H1 (cell line): ENCODE measurements at regions not wholly inside any gene's neighbourhood (a gene's known extent, or its start where the extent isn't known, plus 50 kb on each side); places are given as distances from the start of the nearest gene placed in this dataset.

Source experiments
- CTCF ChIA-PET: fragments of 300-600 bp; sonication (Branson Sonifier 250); formaldehyde crosslinking; loops from one replicate; lab custom pipeline; 2021; ENCODE audit not compliant: partially characterized antibody; lab: Charles Lee
- POLR2A ChIA-PET: fragments of 300-600 bp; sonication (Branson Sonifier 250); formaldehyde crosslinking; loops from one replicate; lab custom pipeline; 2021; ENCODE audit warnings: inconsistent platforms; ENCODE audit not compliant: partially characterized antibody; lab: Charles Lee
- DNase-seq, 2 experiments: peaks; one replicate each; pipeline versions ENCODE4 v3.0.0 to v3.0.0-alpha.2; 2010 to 2022; ENCODE audit warnings: low spot score in 2 of 2, low read depth in 1 of 2, mixed read lengths in 1 of 2
- FAIRE-seq: peaks from 2 replicates; lab custom pipeline; 2011; peaks lifted over from hg19 to GRCh38; lab: Jason Lieb, UNC
- H2AFZ ChIP-seq: 2 replicates; pipeline ENCODE4 v1.8.1; 2012; ENCODE audit warnings: low read length, inconsistent platforms
- H2AK5ac ChIP-seq: 2 replicates; pipeline ENCODE4 v1.6.1; 2013; ENCODE audit warnings: low read depth, low read length
- H2BK120ac ChIP-seq: replicated peaks from 2 replicates; pipeline ENCODE3; 2013; ENCODE audit warnings: low read depth, low read length, inconsistent platforms
- H2BK12ac ChIP-seq: 2 replicates; pipeline ENCODE4 v1.6.1; 2013; ENCODE audit warnings: low read depth, low read length
- H2BK15ac ChIP-seq: 2 replicates; pipeline ENCODE4 v1.6.1; 2013; ENCODE audit warnings: low read length
- H2BK20ac ChIP-seq: 2 replicates; pipeline ENCODE4 v1.6.1; 2013; ENCODE audit warnings: low read length
- H2BK5ac ChIP-seq: 2 replicates; pipeline ENCODE4 v1.6.1; 2013; ENCODE audit warnings: low read depth, low read length
- H3K14ac ChIP-seq: 2 replicates; pipeline ENCODE4 v1.6.1; 2013; ENCODE audit warnings: inconsistent platforms; ENCODE audit not compliant: insufficient read length
- H3K18ac ChIP-seq: 2 replicates; pipeline ENCODE4 v1.6.1; 2013; ENCODE audit warnings: low read length; ENCODE audit errors: extremely low read depth
- H3K23ac ChIP-seq: 2 replicates; pipeline ENCODE4 v1.6.1; 2013; ENCODE audit warnings: inconsistent platforms; ENCODE audit not compliant: insufficient read length
- H3K23me2 ChIP-seq: 2 replicates; pipeline ENCODE4 v1.6.1; 2013; ENCODE audit warnings: low read depth, low read length
- H3K27ac ChIP-seq: 2 replicates; pipeline ENCODE4 v1.6.1; 2011; ENCODE audit warnings: low read depth, low read length, inconsistent platforms
- H3K27me3 ChIP-seq, 4 experiments: replicated peaks in 1 of 4; 1 replicate in 1 of 4; 2 replicates in 3 of 4; pipeline versions ENCODE4 v1.6.1 to v1.8.1; 2011 to 2013; ENCODE audit warnings: low read length in 3 of 4, mild to moderate bottlenecking in 3 of 4, inconsistent platforms in 2 of 4, mixed read lengths in 2 of 4, moderate library complexity in 1 of 4; ENCODE audit not compliant: control insufficient read depth in 3 of 4, insufficient read depth in 3 of 4; ENCODE audit errors: extremely low read depth in 1 of 4
- H3K36me3 ChIP-seq, 4 experiments: 2 replicates each; pipeline versions ENCODE4 v1.6.1 to v1.8.1; 2011 to 2013; ENCODE audit warnings: mild to moderate bottlenecking in 4 of 4, low read length in 3 of 4, moderate library complexity in 2 of 4, control low read depth in 1 of 4, inconsistent platforms in 1 of 4; ENCODE audit not compliant: insufficient read depth in 4 of 4, control insufficient read depth in 2 of 4
- H3K4ac ChIP-seq: replicated peaks from 2 replicates; pipeline ENCODE3; 2013; ENCODE audit warnings: low read length, low read depth, mixed read lengths, inconsistent platforms; ENCODE audit not compliant: insufficient read length
- H3K4me1 ChIP-seq, 4 experiments: replicated peaks in 1 of 4; 1 replicate in 1 of 4; 2 replicates in 3 of 4; pipeline versions ENCODE4 v1.6.1 to v1.8.1; 2011 to 2013; ENCODE audit warnings: low read length in 3 of 4, inconsistent platforms in 2 of 4, mixed read lengths in 1 of 4; ENCODE audit not compliant: insufficient read depth in 4 of 4, control insufficient read depth in 3 of 4
- H3K4me2 ChIP-seq, 2 experiments: 2 replicates each; pipeline versions ENCODE4 v1.6.1 to v1.8.1; 2011 to 2013; ENCODE audit warnings: low read depth in 2 of 2, low read length in 2 of 2, control low read depth in 1 of 2, inconsistent platforms in 1 of 2, mild to moderate bottlenecking in 1 of 2; ENCODE audit not compliant: insufficient read depth in 1 of 2
- H3K4me3 ChIP-seq, 4 experiments: fragments of 200-600, 300-600 bp in 1 of 4; sonication (generic), shearing (Covaris generic), sonication (Bioruptor Twin) in 1 of 4; 2 replicates each; pipeline versions ENCODE4 v1.5.1 to v1.8.1; 2011 to 2016; ENCODE audit warnings: low read length in 4 of 4, low read depth in 3 of 4, control low read depth in 2 of 4, inconsistent platforms in 2 of 4, mild to moderate bottlenecking in 2 of 4, mixed read lengths in 1 of 4, moderate library complexity in 1 of 4; ENCODE audit not compliant: insufficient read depth in 2 of 4; ENCODE audit errors: extremely low read depth in 1 of 4
- H3K56ac ChIP-seq: replicated peaks from 2 replicates; pipeline ENCODE3; 2013; ENCODE audit warnings: low read depth, mild to moderate bottlenecking, mixed read lengths, low read length, inconsistent platforms; ENCODE audit not compliant: insufficient read length
- H3K79me1 ChIP-seq: 2 replicates; pipeline ENCODE4 v1.6.1; 2013; ENCODE audit warnings: low read depth, low read length, control low read depth
- H3K79me2 ChIP-seq, 2 experiments: 2 replicates each; pipeline versions ENCODE4 v1.6.1 to v1.8.1; 2012 to 2013; ENCODE audit warnings: low read length in 2 of 2, mild to moderate bottlenecking in 2 of 2, inconsistent platforms in 1 of 2; ENCODE audit not compliant: insufficient read depth in 2 of 2, control insufficient read depth in 1 of 2
- H3K9ac ChIP-seq, 4 experiments: replicated peaks in 1 of 4; 1 replicate in 1 of 4; 2 replicates in 3 of 4; pipeline versions ENCODE4 v1.6.1 to v1.8.1; 2011 to 2013; ENCODE audit warnings: low read depth in 3 of 4, low read length in 3 of 4, control low read depth in 2 of 4, mild to moderate bottlenecking in 2 of 4, moderate library complexity in 2 of 4, inconsistent platforms in 1 of 4; ENCODE audit errors: extremely low read depth in 1 of 4
- H3K9me3 ChIP-seq, 2 experiments: 2 replicates each; pipeline versions ENCODE4 v1.6.1 to v1.8.1; 2012 to 2013; ENCODE audit warnings: mild to moderate bottlenecking in 2 of 2, moderate library complexity in 2 of 2, control low read depth in 1 of 2, inconsistent platforms in 1 of 2, low read depth in 1 of 2, low read length in 1 of 2, mixed read lengths in 1 of 2; ENCODE audit not compliant: insufficient read depth in 2 of 2
- H4K20me1 ChIP-seq, 2 experiments: replicated peaks in 1 of 2; 2 replicates each; pipeline versions ENCODE3 to v1.8.1; 2011 to 2013; ENCODE audit warnings: inconsistent platforms in 2 of 2, low read length in 2 of 2, mild to moderate bottlenecking in 1 of 2; ENCODE audit not compliant: insufficient read depth in 2 of 2, control insufficient read depth in 1 of 2
- H4K5ac ChIP-seq: 2 replicates; pipeline ENCODE4 v1.6.1; 2013; ENCODE audit warnings: low read length, low read depth, mixed read lengths, inconsistent platforms; ENCODE audit not compliant: insufficient read length
- H4K8ac ChIP-seq: 2 replicates; pipeline ENCODE4 v1.8.0; 2013; ENCODE audit warnings: mild to moderate bottlenecking, moderate library complexity, low read length, inconsistent platforms; ENCODE audit not compliant: insufficient read depth; ENCODE audit errors: extremely low read depth
- H4K91ac ChIP-seq: replicated peaks from 2 replicates; pipeline ENCODE3; 2013; ENCODE audit warnings: low read length, mixed read lengths, inconsistent platforms; ENCODE audit not compliant: insufficient read length
- ATF2 ChIP-seq: IDR thresholded peaks from 2 replicates; pipeline ENCODE4 v1.6.1; 2012; ENCODE audit warnings: low read length, inconsistent platforms
- E2F6 ChIP-seq: IDR thresholded peaks from 2 replicates; pipeline ENCODE4 v1.6.1; 2012; ENCODE audit warnings: inconsistent platforms
- KDM1A ChIP-seq: fragments of 200-600, 300-600 bp; sonication (generic); IDR thresholded peaks from 2 replicates; pipeline ENCODE4 v1.7.1; 2016; ENCODE audit warnings: mild to moderate bottlenecking, low read length, borderline replicate concordance
- SIN3A ChIP-seq, 2 experiments: IDR thresholded peaks in 1 of 2; conservative IDR thresholded peaks in 1 of 2; 2 replicates each; pipeline ENCODE4 v1.6.1; 2011 to 2012; ENCODE audit warnings: low read length in 2 of 2, improper control_type of control experiment in 1 of 2, low read depth in 1 of 2, mild to moderate bottlenecking in 1 of 2
- SIX5 ChIP-seq: IDR thresholded peaks from 2 replicates; pipeline ENCODE4 v1.6.1; 2011; ENCODE audit warnings: mild to moderate bottlenecking, low read depth, low read length
- SP2 ChIP-seq: IDR thresholded peaks from 2 replicates; pipeline ENCODE4 v1.6.1; 2012; ENCODE audit warnings: mild to moderate bottlenecking, low read length, inconsistent platforms
- SRF ChIP-seq: IDR thresholded peaks from 2 replicates; pipeline ENCODE4 v1.6.1; 2011; ENCODE audit warnings: mild to moderate bottlenecking, low read depth, low read length, moderate library complexity
- TAF7 ChIP-seq: optimal IDR thresholded peaks from 2 replicates; pipeline ENCODE3; 2011; ENCODE audit warnings: low read depth, mild to moderate bottlenecking, inconsistent platforms, low read length, moderate library complexity, borderline replicate concordance
- WGBS, 2 experiments: shearing (Covaris generic) in 1 of 2; methylation state at CpG; one replicate each; pipeline versions ENCODE4 v1.1.6 to v1.1.7; 2013 to 2015; ENCODE audit warnings: low lambda C conversion rate in 2 of 2, mixed read lengths in 2 of 2, inconsistent platforms in 1 of 2, low coverage in 1 of 2, missing lambda C conversion rate in 1 of 2; ENCODE audit not compliant: insufficient replicate concordance in 2 of 2, insufficient coverage in 1 of 2, insufficient read length in 1 of 2; ENCODE audit errors: extremely low coverage in 1 of 2, missing lambda C conversion rate in 1 of 2; 5-methylcytosine and 5-hydroxymethylcytosine counted together

- no peak for FAIRE-seq
- H3K4me1 ChIP-seq: peaks cover 2 to 11% (median 6%) of the 10 kb centered on the region in 4 experiments; a peak in 5 of 7 replicates
- CTCF ChIA-PET: interaction anchor here (0.9 to 1.6 kb wide), 4 partner anchors 10 to 123 kb away, joined by 3 to 4 read pairs (median 4); no protein-coding TSS in a partner anchor
Observed at GRCh38 chr6:14031516-14031915, 86.1 kb upstream of the CD83 start.

More at GRCh38 chr6:14031516-14031915, 86.1 kb upstream of the CD83 start:
- H2BK15ac ChIP-seq: no peak overlapping the region
- no peak overlapping the region for H2BK20ac ChIP-seq
- no peaks in the 10 kb centered on the region; the same call in 1 of the 2 replicates for H3K23me2 ChIP-seq
- no peak overlapping the region for H2BK5ac ChIP-seq
- no peaks in the 10 kb centered on the region for H3K79me2 ChIP-seq
- H3K23ac ChIP-seq: no peak overlapping the region
- H3K14ac ChIP-seq: no peak overlapping the region
- no peaks in the 10 kb centered on the region for H4K20me1 ChIP-seq
- H3K56ac ChIP-seq: no peak overlapping the region
- no peak overlapping the region for H2BK120ac ChIP-seq
- no peak overlapping the region for H4K8ac ChIP-seq
- no peaks in the 10 kb centered on the region for H3K27me3 ChIP-seq
- H3K27ac ChIP-seq: no peak overlapping the region
- no peak for DNase-seq
- no peak overlapping the region for H4K91ac ChIP-seq
- H3K4ac ChIP-seq: no peak overlapping the region
- H3K9ac ChIP-seq: no peak overlapping the region
- no peak overlapping the region for H4K5ac ChIP-seq
- H3K18ac ChIP-seq: no peak overlapping the region
- POLR2A ChIA-PET: no interaction called here
- H2AFZ ChIP-seq: no peak overlapping the region
- no peak overlapping the region for H2BK12ac ChIP-seq
- H3K4me3 ChIP-seq: no peak overlapping the region
- H2AK5ac ChIP-seq: no peak overlapping the region
- WGBS, 2 experiments: 85% methylated on average over 4 of the region's 4 CpGs; no CpG with 5 or more reads in 1 of the 2 experiments
- no peaks in the 10 kb centered on the region for H3K79me1 ChIP-seq
- TF ChIP-seq ATF2: no peak
- TF ChIP-seq SRF: no peak
- TF ChIP-seq SIX5: no peak
- TF ChIP-seq SIN3A (conservative IDR thresholded peaks at IDR 0.05 in 1 of 2, IDR thresholded peaks at IDR 0.05 in 1 of 2; ENCODE audit: low read depth in 1 of 2, low read length in 2 of 2): no peak
- TF ChIP-seq E2F6: no peak
- no peak for TF ChIP-seq TAF7
- TF ChIP-seq SP2: no peak
- no peak for TF ChIP-seq KDM1A
- 0 out of 4 replicates have a peak, but pooled peaks cover 0 to 2% of the 10 kb centered on the region in 2 experiments for H3K9me3 ChIP-seq
- no peaks in the 10 kb centered on the region for H3K36me3 ChIP-seq
- H3K4me2 ChIP-seq: no peak overlapping the region
